ENCODE measurements at regions not wholly inside any gene's neighbourhood (a gene's known extent, or its start where the extent isn't known, plus 50 kb on each side); places are given as distances from the start of the nearest gene placed in this dataset.

DNA sequence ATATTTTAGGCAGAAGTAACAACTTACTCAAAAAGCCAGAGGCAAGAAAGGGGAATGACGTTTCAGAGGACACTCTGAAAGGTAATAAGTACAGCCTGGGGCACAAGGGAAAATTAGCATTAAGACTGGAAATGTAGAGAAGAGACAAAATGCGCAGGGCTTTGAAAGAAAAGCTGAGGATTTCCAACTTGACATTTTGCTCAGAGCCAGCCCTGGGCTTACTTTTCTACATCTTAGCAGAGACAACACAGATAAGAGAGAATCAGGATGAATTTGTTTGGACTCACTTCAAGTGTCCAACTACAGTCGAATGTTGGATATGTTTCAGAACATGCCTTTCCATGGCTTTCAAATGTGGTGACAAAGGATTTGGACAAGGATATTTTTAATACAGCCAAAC lies 808.9 kb upstream of the LUZP2 start:
- no peak for DNase-seq
- Mint-ChIP-seq H3K27ac (no peak overlapping the region), H3K4me3 (no peak overlapping the region), H3K36me3 (ENCODE audit: low read depth) (no peaks in the 10 kb centered on the region), H3K9me3 (no peaks in the 10 kb centered on the region), H3K4me1 (peaks cover 28% of the 10 kb centered on the region), H3K27me3 (ENCODE audit: low read depth, poor library complexity) (peaks cover 3% of the 10 kb centered on the region)
- TF ChIP-seq, protein P1, sequence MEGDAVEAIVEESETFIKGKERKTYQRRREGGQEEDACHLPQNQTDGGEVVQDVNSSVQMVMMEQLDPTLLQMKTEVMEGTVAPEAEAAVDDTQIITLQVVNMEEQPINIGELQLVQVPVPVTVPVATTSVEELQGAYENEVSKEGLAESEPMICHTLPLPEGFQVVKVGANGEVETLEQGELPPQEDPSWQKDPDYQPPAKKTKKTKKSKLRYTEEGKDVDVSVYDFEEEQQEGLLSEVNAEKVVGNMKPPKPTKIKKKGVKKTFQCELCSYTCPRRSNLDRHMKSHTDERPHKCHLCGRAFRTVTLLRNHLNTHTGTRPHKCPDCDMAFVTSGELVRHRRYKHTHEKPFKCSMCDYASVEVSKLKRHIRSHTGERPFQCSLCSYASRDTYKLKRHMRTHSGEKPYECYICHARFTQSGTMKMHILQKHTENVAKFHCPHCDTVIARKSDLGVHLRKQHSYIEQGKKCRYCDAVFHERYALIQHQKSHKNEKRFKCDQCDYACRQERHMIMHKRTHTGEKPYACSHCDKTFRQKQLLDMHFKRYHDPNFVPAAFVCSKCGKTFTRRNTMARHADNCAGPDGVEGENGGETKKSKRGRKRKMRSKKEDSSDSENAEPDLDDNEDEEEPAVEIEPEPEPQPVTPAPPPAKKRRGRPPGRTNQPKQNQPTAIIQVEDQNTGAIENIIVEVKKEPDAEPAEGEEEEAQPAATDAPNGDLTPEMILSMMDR (IDR thresholded peaks at IDR 0.05), result no peak

DNA sequence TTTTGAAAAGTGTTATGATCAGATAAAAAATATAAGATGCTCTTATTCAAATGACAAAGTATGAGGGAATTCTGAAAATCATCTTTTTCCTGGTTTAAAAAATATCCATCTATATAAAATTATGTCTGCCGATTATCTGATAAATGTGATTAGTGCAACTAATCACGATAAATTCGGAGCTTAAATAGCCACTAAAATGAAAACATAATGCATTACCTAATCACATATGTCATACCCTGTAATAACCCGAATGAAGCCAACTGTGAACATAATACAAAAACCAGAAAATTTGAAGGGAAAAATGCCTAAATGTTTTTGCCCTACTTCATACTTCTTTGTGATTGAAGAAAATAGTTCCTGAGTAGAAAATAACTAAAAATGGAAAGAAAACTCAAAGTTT lies 808.4 kb upstream of the LUZP2 start:
- Mint-ChIP-seq H3K4me1 (peaks cover 28% of the 10 kb centered on the region), H3K9me3 (no peaks in the 10 kb centered on the region), H3K27me3 (ENCODE audit: low read depth, poor library complexity) (peaks cover 3% of the 10 kb centered on the region), H3K36me3 (ENCODE audit: low read depth) (no peaks in the 10 kb centered on the region), H3K27ac (no peak overlapping the region), H3K4me3 (no peak overlapping the region)
- no peak for DNase-seq
- TF ChIP-seq, protein P1 (IDR thresholded peaks at IDR 0.05), result no peak

DNA sequence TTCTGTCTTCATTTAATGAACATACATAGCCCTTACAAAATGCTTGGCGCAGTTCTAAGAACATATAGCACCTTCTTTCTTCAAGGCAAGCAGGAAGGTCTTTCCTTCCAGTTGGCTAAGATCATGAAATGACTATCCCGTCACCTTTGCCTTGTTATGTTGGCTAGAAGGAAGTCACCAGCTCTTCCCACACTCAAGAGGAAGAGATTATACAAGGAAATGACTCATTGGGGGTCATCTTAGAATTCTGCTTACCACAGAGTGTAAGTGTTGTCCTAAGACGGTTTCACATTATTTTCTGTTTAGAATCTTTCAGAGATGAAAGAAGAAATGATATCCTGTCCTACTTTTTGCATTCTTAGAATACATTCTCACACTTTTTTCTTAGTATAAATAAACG lies 808.0 kb upstream of the LUZP2 start:
- Mint-ChIP-seq H3K4me3 (no peak overlapping the region), H3K36me3 (ENCODE audit: low read depth) (no peaks in the 10 kb centered on the region), H3K27me3 (ENCODE audit: low read depth, poor library complexity) (peaks cover 3% of the 10 kb centered on the region), H3K9me3 (no peaks in the 10 kb centered on the region), H3K27ac (no peak overlapping the region), H3K4me1 (peaks cover 28% of the 10 kb centered on the region)
- DNase-seq, result no peak
- TF ChIP-seq, protein P1 (IDR thresholded peaks at IDR 0.05), result no peak

DNA sequence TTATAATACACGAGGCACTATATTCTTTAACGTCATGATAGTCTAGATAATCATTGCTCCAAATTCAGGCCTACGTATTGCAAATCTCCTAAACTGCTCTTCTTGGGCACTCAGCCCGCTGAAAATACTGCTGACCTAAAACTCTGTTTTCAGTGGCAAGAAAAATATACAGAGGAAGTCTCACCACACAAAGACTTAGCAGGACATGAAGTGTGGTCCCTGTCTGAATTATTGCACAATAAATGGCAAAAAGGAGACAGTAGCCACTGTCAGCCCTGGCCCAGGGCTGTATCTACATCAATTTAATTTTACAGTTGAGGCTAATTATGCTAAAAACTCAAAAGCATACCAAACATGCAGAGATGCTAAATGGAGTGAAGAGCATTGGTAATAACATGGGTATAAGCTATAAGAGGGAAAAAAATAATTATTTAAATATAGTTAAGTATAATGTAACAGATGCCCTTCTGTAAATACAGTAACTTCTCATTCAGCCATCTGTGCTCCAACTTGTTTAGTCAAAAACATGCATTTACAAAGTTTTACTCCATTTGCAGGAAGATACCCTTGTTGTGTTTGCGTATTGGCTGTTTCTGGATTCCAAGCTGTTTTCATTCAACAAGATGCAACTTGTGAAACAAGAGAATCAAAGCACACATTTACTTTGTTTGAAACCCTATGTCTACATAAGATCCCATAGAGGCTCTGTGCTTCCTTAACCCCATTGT lies 800.0 kb upstream of the LUZP2 start:
- no peak overlapping the region for H3K27ac Mint-ChIP-seq
- H3K27me3 Mint-ChIP-seq (ENCODE audit: low read depth, poor library complexity), result no peaks in the 10 kb centered on the region
- TF ChIP-seq, protein P1 (IDR thresholded peaks at IDR 0.05), result no peak
- no peak for DNase-seq
- H3K4me3 Mint-ChIP-seq, result no peak overlapping the region
- H3K36me3 Mint-ChIP-seq (ENCODE audit: low read depth), result no peaks in the 10 kb centered on the region
- H3K4me1 Mint-ChIP-seq, result peaks cover 7% of the 10 kb centered on the region
- H3K9me3 Mint-ChIP-seq, result no peaks in the 10 kb centered on the region

DNA sequence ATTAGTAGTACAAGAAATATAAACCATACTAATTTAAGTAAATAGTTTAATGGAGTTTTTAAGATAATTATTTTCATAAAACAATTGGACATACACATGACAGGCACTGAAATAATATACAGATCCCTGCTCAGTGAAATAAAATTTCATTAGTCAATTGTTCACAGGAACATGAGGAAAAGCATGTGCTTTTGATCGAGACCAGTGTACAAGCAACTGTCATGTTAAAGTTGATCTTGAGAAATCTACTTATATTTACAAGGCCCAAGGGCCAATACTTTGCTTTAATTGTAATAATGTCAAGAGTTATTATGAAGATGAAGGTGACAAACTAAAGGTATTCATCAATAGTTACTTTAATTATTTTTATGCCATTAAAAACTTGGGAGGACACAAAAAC lies 792.7 kb upstream of the LUZP2 start:
- no peak overlapping the region for H3K27ac Mint-ChIP-seq
- no peak overlapping the region for H3K4me3 Mint-ChIP-seq
- H3K9me3 Mint-ChIP-seq, result no peaks in the 10 kb centered on the region
- TF ChIP-seq, protein P1 (IDR thresholded peaks at IDR 0.05), result no peak
- peaks cover 2% of the 10 kb centered on the region for H3K27me3 Mint-ChIP-seq (ENCODE audit: low read depth, poor library complexity)
- H3K4me1 Mint-ChIP-seq, result no peaks in the 10 kb centered on the region
- no peaks in the 10 kb centered on the region for H3K36me3 Mint-ChIP-seq (ENCODE audit: low read depth)
- DNase-seq, result no peak

DNA sequence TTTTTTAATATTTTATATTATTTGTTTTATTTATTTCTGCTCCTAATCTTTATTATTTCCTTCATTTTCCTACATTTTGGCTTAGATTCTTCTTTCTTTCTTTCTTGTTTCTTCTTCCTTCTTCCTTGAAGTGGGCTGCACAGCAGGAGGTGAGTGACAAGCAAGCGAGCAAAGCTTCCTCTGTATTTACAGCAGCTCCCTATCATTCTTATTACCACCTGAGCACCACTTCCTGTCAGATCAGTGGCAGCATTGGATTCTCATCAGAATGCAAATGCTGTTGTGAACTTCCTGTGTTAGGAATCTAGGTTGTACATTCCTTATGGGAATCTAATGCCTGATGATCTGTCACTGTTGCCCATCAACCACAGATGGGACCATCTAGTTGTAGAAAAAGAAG lies 784.9 kb upstream of the LUZP2 start:
- no peak for DNase-seq
- Mint-ChIP-seq H3K36me3 (ENCODE audit: low read depth) (no peaks in the 10 kb centered on the region), H3K4me1 (no peaks in the 10 kb centered on the region), H3K9me3 (peaks cover 21% of the 10 kb centered on the region), H3K4me3 (no peak overlapping the region), H3K27me3 (ENCODE audit: low read depth, poor library complexity) (peaks cover 2% of the 10 kb centered on the region), H3K27ac (no peak overlapping the region)
- TF ChIP-seq, protein P1 (IDR thresholded peaks at IDR 0.05), result no peak
